Epithelial cell of esophagus (primary cell): ENCODE measurements at regions not wholly inside any gene's neighbourhood (a gene's known extent, or its start where the extent isn't known, plus 50 kb on each side); places are given as distances from the start of the nearest gene placed in this dataset.

Source experiments
- DNase-seq: peaks from one replicate; pipeline ENCODE4 v3.0.0; 2010; ENCODE audit warnings: low read depth
- H3K4me3 ChIP-seq: 2 replicates; pipeline ENCODE4 v1.5.1; 2011; ENCODE audit warnings: mild to moderate bottlenecking, low read length, control low read depth
- CTCF ChIP-seq: IDR thresholded peaks from 2 replicates; pipeline ENCODE4 v1.5.1; 2011; ENCODE audit warnings: low read depth, mild to moderate bottlenecking, low read length, control low read depth, inconsistent platforms; ENCODE audit not compliant: insufficient read depth; ENCODE audit errors: missing control alignments

DNA sequence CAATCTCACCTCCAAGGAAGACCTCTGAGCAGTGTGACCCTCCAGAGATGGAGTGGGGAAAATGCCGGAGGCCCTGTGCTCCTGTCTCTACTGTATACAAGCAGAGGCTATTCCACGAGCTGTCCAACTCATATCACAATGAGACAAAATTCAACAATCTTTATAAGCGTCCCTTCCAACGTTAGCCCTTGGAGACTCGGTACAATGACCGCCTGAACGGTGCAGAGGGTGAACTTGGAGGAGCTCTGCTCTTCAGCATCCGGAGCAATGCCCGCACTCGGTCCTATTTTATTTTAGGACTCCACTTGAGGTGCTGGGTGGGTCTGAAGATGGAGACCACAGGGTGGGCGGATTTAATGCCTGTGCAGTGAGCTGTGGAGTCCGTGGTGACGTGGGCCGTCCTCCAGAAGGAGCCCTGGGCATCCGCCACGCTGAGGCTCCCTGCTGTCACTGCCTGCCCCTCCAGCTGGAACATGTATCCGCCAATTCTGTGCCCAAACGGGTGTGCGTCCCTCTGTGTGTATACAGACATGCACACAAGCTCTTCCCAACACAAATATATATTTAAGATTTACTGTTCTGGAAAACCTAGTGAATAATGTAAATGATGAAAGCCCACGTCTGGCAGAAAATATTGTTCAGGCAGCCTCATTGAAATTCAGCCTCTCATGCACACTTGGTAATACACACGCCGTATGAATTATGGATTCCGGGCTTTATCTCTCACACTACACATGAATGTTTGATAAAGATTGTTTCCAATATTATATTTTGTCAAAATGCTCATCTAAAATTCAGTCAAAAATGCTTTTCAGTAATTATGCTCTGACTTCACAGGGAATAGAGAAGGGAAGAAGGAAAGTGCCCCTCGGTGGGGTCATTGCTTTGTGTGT is 239.9 kb upstream of the ZMIZ1 start:
- no peak overlapping the region for H3K4me3 ChIP-seq
- DNase-seq = no peak
- TF ChIP-seq CTCF = no peak

- H3K4me3 ChIP-seq = no peak overlapping the region
- DNase-seq = peak; percentile 16
- TF ChIP-seq CTCF = no peak
These were observed 239.2 kb upstream of the ZMIZ1 start for GRCh38 chr10:78829565-78829964.

- H3K4me3 ChIP-seq = no peak overlapping the region
- peak; percentile 47 for DNase-seq
These were observed 238.4 kb upstream of the ZMIZ1 start for GRCh38 chr10:78830062-78830975.

DNA sequence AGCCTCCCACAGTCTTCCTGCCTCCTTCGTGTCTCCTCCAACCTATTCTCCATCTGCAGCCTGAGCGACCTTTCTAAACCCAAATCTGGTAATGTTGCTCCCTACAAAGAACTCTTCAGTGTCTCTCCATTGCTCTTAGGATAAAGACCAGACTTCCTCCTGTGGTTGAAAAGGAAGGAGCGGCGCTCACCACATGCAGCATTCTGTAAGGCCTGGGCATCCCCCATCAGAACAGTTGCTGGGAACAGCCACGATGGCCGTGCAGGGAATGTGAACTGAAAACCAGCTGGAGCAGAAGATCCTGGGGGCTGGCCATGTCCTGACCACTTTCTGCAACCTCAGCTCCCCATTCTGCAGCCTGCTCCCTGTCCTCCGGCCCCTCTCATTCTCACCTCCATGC is 237.8 kb upstream of the ZMIZ1 start:
- DNase-seq = no peak
- no peak for TF ChIP-seq CTCF
- H3K4me3 ChIP-seq = no peak overlapping the region

More at GRCh38 chr10:78830062-78830975, 238.4 kb upstream of the ZMIZ1 start:
- TF ChIP-seq CTCF = no peak

GRCh38 chr10:78831461-78831860 is 237.3 kb upstream of the ZMIZ1 start:
- H3K4me3 ChIP-seq = no peak overlapping the region
- DNase-seq = no peak
- TF ChIP-seq CTCF = no peak

DNA sequence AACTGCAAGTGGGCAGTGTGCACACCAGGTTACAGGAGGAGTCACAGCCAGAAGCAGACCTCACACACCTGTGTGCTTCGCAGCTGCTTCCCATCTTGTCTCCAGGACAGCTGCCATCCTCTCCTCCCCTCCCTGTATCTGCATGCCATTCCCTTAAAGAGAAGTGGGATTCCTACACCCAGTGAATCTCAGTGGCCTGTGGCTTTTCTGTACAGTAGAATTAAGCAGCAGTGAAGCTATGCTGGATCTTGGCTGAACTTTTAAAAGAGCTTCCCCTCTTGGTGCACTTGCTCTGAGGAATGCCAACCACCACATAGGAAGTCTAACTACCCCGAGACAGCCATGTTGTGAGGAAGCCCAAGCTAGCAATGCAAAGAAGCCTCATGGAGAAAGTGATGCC is 236.5 kb upstream of the ZMIZ1 start:
- no peak for DNase-seq
- no peak for TF ChIP-seq CTCF
- no peak overlapping the region for H3K4me3 ChIP-seq
